Osteoblast (primary cell): ENCODE measurements at regions not wholly inside any gene's neighbourhood (a gene's known extent, or its start where the extent isn't known, plus 50 kb on each side); places are given as distances from the start of the nearest gene placed in this dataset.

Experiments
- DNase-seq: peaks from one replicate; pipeline ENCODE4 v3.0.0; 2011; ENCODE audit warnings: low spot score, mixed read lengths; ENCODE audit not compliant: insufficient read length; ENCODE audit errors: missing footprints
- H2AFZ ChIP-seq: 2 replicates; pipeline ENCODE4 v1.6.0; 2011; ENCODE audit warnings: mild to moderate bottlenecking, low read length
- H3K27ac ChIP-seq: 2 replicates; pipeline ENCODE4 v1.5.1; 2011; ENCODE audit warnings: mild to moderate bottlenecking, low read depth, low read length, moderate library complexity
- H3K27me3 ChIP-seq: 2 replicates; pipeline ENCODE4 v1.6.0; 2012; ENCODE audit warnings: mild to moderate bottlenecking, control low read depth, inconsistent platforms, low read length, moderate library complexity; ENCODE audit not compliant: insufficient read depth
- H3K36me3 ChIP-seq: 2 replicates; pipeline ENCODE4 v1.5.1; 2011; ENCODE audit warnings: mild to moderate bottlenecking, low read length, control low read depth, moderate library complexity; ENCODE audit not compliant: insufficient read depth
- H3K4me1 ChIP-seq: 2 replicates; pipeline ENCODE4 v1.5.1; 2011; ENCODE audit warnings: mild to moderate bottlenecking, low read length, control low read depth, moderate library complexity; ENCODE audit not compliant: insufficient read depth
- H3K4me2 ChIP-seq: 2 replicates; pipeline ENCODE4 v1.6.0; 2011; ENCODE audit warnings: mild to moderate bottlenecking, low read length; ENCODE audit not compliant: insufficient read depth
- H3K4me3 ChIP-seq: fragments of 200-600 bp; sonication (generic); 3 replicates; pipeline ENCODE4 v1.5.1; 2012; ENCODE audit warnings: mild to moderate bottlenecking, low read length, inconsistent platforms; ENCODE audit not compliant: insufficient read depth
- H3K79me2 ChIP-seq: 2 replicates; pipeline ENCODE4 v1.6.0; 2012; ENCODE audit warnings: mild to moderate bottlenecking, low read length, control low read depth, inconsistent platforms; ENCODE audit not compliant: insufficient read depth
- H3K9me3 ChIP-seq: 2 replicates; pipeline ENCODE4 v1.5.1; 2011; ENCODE audit warnings: low read depth, low read length, control low read depth
- H4K20me1 ChIP-seq: 2 replicates; pipeline ENCODE4 v1.6.0; 2012; ENCODE audit warnings: mild to moderate bottlenecking, low read length, control low read depth; ENCODE audit not compliant: insufficient read depth
- TF ChIP-seq, protein P1 (sequence below): IDR thresholded peaks from 2 replicates; pipeline ENCODE4 v1.5.1; 2011; ENCODE audit warnings: mild to moderate bottlenecking, low read depth, low read length, moderate library complexity; ENCODE audit errors: extremely low read depth

DNA sequence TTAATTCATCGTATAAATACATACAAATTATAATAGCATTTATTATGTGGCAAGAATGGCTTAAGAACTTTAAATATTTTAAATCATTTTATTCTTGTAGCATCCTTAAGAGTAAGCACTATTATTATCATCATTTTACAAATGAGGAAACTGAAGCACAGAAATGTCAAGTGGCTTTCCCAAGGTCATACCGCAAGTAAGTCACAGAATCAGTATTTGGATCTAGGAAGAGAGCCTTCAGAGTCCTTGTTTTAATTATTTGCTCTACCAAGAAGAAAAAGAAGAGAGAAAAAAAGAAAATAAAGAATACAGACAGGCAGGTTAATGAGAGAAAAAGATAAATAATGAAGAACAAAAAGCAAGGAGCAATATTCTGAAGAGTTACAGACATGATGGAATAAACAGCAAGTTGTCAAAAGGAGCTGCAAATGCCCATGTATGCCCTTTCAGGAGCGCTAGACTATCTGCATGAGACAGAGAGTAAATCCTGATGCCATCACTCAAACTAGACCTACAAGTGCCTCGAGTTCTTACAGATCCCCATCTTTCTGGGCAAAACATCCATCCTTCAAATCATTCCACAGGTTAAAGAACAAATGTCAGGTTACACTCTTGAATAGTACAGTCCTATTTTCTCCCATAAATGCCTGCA lies 57.8 kb upstream of the ETAA1 start:
- no peak for DNase-seq
- H3K27ac ChIP-seq = no peak overlapping the region
- no peak overlapping the region for H2AFZ ChIP-seq
- H3K4me1 ChIP-seq = no peaks in the 10 kb centered on the region
- no peaks in the 10 kb centered on the region for H3K27me3 ChIP-seq
- no peaks in the 10 kb centered on the region for H3K79me2 ChIP-seq
- TF ChIP-seq, protein P1, sequence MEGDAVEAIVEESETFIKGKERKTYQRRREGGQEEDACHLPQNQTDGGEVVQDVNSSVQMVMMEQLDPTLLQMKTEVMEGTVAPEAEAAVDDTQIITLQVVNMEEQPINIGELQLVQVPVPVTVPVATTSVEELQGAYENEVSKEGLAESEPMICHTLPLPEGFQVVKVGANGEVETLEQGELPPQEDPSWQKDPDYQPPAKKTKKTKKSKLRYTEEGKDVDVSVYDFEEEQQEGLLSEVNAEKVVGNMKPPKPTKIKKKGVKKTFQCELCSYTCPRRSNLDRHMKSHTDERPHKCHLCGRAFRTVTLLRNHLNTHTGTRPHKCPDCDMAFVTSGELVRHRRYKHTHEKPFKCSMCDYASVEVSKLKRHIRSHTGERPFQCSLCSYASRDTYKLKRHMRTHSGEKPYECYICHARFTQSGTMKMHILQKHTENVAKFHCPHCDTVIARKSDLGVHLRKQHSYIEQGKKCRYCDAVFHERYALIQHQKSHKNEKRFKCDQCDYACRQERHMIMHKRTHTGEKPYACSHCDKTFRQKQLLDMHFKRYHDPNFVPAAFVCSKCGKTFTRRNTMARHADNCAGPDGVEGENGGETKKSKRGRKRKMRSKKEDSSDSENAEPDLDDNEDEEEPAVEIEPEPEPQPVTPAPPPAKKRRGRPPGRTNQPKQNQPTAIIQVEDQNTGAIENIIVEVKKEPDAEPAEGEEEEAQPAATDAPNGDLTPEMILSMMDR = no peak
- H3K36me3 ChIP-seq = no peaks in the 10 kb centered on the region
- no peaks in the 10 kb centered on the region for H4K20me1 ChIP-seq
- no peak overlapping the region for H3K4me2 ChIP-seq
- no peaks in the 10 kb centered on the region for H3K9me3 ChIP-seq
- H3K4me3 ChIP-seq = no peak overlapping the region

- H3K4me1 ChIP-seq = no peaks in the 10 kb centered on the region
- no peaks in the 10 kb centered on the region for H4K20me1 ChIP-seq
- no peaks in the 10 kb centered on the region for H3K79me2 ChIP-seq
- no peaks in the 10 kb centered on the region for H3K9me3 ChIP-seq
- H3K27ac ChIP-seq = no peak overlapping the region
- no peak overlapping the region for H3K4me3 ChIP-seq
- no peaks in the 10 kb centered on the region for H3K36me3 ChIP-seq
- no peak overlapping the region for H2AFZ ChIP-seq
- H3K4me2 ChIP-seq = no peak overlapping the region
- DNase-seq = no peak
- TF ChIP-seq, protein P1 = no peak
- H3K27me3 ChIP-seq = no peaks in the 10 kb centered on the region
Observed at GRCh38 chr2:67340133-67341011, 56.8 kb upstream of the ETAA1 start.

GRCh38 chr2:67341012-67341318 lies 56.2 kb upstream of the ETAA1 start:
- Histone ChIP-seq H3K79me2 (no peaks in the 10 kb centered on the region), H3K4me1 (no peaks in the 10 kb centered on the region), H3K4me2 (no peak overlapping the region), H4K20me1 (no peaks in the 10 kb centered on the region), H2AFZ (no peak overlapping the region), H3K27ac (no peak overlapping the region), H3K4me3 (no peak overlapping the region), H3K27me3 (no peaks in the 10 kb centered on the region), H3K36me3 (no peaks in the 10 kb centered on the region), H3K9me3 (no peaks in the 10 kb centered on the region)
- TF ChIP-seq, protein P1 = no peak
- DNase-seq = no peak

DNA sequence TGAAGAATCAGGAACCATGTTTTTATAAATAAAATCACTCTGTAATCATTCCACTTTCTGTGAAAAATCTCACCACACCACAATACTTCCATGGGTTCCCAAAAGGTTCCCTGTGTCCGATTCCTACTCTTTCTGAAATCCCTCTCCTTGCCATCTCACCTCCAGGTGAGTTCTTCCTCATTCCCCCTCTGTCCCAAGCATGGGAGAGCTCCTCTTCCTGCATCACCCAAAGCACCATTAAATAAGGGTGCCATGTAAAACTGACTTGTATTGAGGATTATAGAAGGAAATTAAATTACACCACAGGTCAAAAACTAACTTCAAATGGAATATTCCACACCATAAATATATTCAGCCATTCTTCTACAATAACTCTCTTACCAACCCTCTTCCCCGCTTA lies 55.8 kb upstream of the ETAA1 start:
- H3K27ac ChIP-seq = no peak overlapping the region
- H3K4me2 ChIP-seq = no peak overlapping the region
- H2AFZ ChIP-seq = no peak overlapping the region
- H3K36me3 ChIP-seq = no peaks in the 10 kb centered on the region
- no peak overlapping the region for H3K4me3 ChIP-seq
- no peaks in the 10 kb centered on the region for H3K27me3 ChIP-seq
- no peak for DNase-seq
- TF ChIP-seq, protein P1 = no peak
- H3K4me1 ChIP-seq = no peaks in the 10 kb centered on the region
- no peaks in the 10 kb centered on the region for H3K9me3 ChIP-seq
- H4K20me1 ChIP-seq = no peaks in the 10 kb centered on the region
- no peaks in the 10 kb centered on the region for H3K79me2 ChIP-seq
